Fibroblast of peridontal ligament (primary cell): ENCODE measurements at regions not wholly inside any gene's neighbourhood (a gene's known extent, or its start where the extent isn't known, plus 50 kb on each side); places are given as distances from the start of the nearest gene placed in this dataset.
"Not testable (repeated sequence)": the region's sequence is repeated elsewhere in the genome, so short reads cannot be mapped to it uniquely, and the experiment has no call there.

Experiments
- DNase-seq: peaks from one replicate; pipeline ENCODE4 v3.0.0-alpha.2; 2010; ENCODE audit errors: extremely low read depth

DNA sequence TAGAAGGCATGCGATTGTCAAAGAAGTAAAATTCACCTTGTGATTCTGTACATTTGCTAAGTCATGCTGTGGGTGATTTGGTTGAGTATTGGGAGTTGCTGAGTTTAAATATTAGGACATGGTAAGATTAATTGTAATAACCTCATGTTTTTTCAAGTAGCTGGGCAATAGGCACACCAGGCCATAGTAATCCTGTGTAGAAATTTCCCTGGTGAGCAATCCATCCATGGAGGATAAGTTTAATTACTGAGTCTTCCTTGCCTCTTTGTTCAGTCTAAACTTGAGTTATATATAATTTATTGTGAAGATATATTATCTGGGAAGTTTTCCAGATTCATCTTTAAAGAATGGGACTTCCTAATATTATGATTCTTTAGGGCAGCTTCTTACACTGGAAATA lies 221.1 kb upstream of the NUDT12 start:
- DNase-seq = no peak

DNA sequence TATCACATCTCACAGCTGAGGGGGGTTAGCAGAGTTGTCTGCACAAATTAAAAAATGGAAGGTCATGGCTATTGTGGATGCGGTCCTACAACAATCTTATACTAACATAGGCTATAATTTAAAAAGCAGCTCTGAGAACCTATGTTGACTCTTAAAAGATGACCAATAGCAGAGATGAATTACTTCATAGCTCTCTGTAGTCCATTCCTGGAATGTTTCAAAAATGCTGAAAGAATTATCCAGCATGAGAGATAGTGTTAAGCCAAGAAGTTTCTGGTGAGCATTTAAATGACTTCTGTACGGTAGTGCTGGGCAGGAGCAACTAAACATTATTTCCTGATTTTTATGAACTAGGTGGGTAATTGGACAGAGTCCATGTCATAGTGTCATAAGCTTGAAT lies 218.2 kb upstream of the NUDT12 start:
- DNase-seq = peak; percentile 38

DNA sequence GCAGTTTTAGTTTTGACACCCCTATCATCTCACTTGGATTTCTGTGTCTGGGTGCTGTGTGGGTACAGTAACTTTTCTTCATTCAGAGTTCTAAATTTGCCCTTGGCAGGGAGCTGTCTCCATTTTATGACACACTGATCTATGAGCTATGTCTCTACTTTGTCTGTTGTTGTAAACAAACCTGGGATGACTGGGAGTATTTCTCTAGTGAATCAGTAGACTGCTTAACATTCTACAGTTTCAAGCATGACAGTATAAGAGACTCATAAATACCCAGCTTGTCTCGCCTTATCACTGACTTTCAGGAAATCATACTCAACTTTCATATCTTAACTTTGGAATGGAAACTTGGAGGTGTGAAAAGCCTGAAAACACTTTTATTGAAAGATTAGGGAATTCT lies 212.1 kb upstream of the NUDT12 start:
- DNase-seq = peak; percentile 37

DNA sequence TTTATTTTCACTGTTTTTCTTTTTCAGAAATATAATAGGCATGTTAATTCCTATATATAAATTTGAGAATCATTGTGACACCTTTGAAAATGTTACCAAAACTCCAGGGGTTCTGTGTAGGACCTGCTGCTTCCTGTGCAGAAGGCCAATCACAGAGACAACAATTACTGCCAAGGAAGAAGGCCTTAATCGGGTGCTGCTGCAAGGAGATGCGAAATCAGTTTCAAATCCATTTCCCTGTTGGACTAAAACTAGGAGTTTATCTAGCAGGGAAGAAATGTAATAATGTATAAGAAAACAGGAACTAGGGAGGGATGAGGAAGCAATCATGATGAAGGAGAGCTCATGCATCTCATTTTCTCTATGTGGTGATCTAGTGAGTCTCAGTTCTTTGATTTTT lies 209.7 kb upstream of the NUDT12 start:
- DNase-seq = no peak

DNA sequence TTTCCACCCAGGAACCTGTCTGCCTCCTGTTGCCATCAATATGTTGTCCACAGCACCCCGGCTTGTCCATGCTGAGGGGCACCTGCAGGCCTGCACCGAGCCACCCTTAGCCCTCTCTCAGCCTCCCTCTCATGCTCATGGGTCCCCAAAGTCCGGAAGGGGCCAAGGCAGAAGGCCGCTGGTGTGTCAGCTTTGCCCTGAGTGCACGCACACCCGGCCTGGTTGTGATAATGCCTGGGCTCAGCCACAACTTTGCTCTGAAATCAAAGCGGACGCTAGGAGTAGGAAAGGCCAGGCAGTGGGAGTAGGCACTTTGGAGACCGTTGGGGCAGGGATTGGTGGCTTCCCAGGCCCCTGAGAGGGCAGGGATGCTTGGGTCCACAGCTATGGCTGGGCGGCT lies 201.8 kb upstream of the NUDT12 start:
- no peak for DNase-seq

DNA sequence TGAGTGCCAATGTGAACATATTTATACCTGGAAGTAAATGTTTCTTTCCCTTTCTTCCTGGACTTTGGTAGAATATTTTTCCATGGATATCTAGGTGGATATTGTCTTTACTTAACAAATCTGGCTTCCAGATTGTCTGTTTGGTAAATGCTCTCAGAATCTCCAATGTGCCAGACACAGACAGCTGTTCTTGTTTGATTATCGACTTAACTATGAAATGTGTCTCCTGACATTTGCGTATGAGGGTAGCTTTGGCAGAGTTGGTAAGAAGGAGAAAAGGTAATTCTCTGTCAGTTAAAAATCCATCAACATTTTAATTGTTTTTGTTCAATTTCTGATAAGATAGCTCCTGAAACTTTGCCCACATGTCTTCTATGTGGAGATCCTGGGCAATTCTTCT lies 196.4 kb upstream of the NUDT12 start:
- DNase-seq = no peak

DNA sequence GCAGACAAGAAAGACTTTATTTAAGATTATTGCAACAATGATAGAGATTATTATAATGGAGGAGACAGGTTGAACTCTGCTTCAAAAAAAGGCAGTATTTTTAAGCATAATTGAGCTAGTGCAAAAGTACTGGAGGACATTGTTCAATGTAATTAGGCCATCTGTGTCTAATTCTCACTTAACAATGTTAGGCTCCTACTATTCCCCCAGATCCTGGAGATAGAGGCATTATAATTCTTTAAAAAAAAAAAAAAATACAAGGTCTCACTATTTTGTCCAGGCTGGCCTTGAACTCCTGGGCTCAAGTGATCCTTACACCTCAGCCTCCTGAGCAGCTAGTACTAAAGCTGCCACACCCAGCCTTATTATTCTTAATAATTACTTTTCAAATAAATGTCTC lies 193.4 kb upstream of the NUDT12 start:
- no peak for DNase-seq

DNA sequence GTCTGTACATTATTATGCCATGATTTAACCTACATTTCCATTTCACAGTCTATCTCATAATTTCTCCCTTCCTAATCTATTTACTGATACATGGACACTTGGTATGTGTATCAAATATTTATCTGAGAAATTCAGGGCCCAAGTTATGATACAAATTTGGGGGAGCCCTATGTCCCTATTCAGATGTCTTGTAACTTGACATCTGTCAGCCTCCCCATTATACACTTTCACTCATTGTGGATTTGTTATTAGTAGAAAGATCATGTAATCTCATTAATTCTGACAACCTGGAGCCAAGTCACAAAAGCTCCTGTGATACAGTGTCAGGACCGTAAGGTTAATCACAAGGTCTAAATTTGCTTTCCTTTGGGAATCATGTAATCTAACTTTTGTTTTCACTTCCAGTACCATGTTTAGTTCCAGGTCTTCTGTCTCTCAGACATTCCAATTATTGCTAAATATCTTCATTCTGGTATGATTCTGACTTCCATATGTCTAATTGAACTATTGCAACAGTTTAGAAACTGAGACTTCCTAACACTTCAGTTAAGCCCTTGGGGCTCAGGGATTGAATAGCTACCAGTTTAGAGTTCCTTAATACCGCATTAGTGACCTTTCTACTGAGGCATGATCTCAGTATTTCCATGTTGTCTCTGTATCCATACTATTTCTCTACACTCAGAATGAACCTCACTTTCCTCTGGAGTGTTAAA lies 182.9 kb upstream of the NUDT12 start:
- DNase-seq = peak; percentile 57

DNA sequence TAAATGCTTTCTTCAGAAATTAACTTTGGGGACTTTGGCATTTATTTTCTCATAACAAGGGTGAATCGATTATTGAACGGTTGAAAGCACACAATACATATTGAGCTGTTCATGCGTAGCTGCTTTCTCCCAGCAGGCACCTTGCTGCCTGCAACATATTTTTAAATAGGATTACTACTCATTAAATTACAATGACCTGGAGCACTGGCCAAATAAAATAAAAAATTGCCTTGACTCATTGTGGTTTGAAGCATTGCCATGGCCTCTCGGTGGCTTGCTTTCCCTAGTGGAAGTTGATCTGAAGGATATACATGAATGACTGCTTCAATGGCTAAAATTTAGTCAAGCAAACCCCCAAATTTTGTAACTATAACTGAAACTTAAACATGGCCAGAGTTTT lies 181.6 kb upstream of the NUDT12 start:
- DNase-seq = peak; percentile 89

DNA sequence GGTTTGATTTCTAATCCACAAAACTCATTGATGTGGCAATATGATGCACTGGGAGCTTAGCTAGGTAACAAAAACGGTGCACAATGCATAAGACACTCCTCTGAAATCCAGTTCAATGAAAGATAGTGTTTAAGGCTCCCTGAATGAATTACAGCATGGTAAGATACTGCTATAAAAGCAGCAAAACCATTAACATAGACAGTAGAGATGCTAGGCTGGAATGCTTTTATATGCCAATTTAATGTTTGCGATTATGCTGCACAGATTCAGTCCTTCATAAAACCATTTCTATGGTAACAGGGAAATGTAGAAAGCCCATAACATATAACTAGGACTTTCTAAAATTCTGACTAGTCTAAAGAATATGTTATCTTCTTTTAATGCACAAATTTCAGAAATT lies 180.8 kb upstream of the NUDT12 start:
- no peak for DNase-seq

DNA sequence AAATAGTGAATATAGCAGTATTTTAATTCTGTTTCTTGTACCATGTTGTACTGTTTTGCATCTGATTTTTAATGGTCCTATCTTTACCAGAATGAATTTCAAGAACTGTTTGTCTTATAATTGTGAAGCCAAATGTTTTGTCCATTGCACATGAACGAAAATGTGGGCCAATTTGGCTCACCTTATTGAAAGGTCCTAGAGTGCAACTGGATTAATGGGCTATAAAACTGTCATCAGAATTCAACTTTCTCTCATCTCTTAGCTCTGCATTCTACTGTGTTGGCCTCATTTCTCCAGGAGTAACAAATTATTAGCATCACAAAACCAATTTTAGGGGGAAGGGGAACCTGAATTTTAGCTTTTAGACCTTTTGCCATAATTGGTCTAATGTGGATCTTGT lies 179.4 kb upstream of the NUDT12 start:
- no peak for DNase-seq

DNA sequence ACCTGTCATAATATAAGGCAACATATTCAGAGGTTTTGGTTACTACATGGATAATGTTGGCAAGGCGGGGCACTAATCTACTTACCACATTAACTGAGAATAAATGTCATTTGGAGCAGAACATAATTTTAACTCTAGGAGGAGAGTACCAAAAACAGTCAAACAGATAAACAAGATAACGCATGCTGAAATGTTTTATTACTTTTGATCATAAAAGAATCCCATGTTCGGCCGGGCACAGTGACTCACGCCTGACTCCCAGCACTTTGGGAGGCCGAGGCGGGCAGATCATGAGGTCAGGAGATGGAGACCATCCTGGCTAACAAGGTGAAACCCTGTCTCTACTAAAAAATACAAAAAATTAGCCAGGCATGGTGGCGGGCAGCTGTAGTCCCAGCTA lies 173.8 kb upstream of the NUDT12 start:
- not testable (repeated sequence) for DNase-seq

DNA sequence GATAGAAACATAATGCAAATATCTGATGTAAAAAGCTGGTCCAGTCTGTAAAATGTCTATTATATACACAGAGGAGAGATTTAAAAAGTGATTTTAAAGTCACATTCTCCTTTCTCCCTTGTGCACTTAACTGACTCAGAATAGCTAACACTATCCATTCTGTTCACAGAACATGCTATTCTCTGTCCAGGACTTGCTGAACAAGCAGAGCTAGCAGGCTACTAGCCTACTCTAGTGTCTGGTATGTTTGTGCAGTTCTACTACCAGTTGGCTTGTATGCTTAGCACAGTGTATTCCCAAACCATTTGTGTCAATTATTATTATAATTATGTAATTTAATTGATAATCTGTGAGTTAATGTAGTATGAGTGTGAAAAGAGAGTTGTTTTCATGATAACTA lies 161.7 kb upstream of the NUDT12 start:
- DNase-seq = no peak

DNA sequence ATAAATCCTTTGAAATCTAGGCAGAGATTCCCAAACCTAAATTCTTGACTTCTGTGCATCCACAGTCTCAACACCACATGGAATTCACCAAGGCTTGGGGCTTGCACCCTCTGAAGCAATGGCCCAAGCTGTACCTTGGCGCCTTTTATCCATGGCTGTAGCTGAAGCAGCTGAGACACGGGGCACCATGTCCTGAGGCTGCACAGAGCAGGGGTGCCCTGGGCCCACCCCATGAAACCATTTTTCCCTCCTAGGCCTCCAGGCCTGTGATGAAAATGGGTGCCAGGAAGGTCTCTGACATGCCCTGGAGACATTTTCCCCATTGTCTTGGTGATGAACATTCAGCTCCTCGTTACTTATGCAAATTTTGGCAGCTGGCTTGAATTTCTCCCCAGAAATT lies 158.6 kb upstream of the NUDT12 start:
- DNase-seq = no peak

DNA sequence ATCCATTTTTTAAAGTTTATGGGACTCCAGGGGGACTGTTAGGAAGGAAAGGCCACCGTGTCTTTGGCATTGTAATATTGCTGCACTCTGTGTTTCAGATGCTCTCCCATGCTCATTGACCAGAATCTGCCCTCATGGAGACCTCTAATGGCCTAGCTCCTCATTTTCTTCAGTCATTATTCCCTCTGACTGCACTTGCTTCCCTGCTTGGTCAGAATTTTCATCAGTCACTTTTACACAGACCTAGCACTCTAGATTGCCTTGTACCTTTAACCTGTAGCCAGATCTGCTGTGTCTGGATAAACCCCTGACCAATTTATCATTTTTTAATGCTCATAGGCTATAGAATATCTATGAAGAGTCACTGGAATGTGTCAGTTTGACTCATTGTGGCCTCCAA lies 155.5 kb upstream of the NUDT12 start:
- no peak for DNase-seq

DNA sequence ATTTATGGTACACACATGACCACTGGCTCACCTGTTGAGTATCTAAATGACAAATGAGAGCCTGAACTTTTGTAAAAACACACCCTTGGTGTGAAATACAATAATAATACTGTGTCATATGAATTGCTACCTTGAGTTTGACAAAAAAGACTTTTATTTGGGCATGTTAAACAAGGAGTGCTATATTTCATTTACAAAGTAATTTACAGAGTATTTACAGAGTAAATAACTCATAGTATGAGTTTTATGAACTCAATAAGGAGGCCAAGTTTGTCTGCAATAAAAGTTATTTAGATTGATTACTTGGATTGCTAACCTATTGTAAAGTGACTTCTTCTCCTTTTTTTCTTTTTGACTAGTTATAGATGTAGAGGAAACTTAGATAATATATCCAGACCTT lies 146.0 kb upstream of the NUDT12 start:
- no peak for DNase-seq

DNA sequence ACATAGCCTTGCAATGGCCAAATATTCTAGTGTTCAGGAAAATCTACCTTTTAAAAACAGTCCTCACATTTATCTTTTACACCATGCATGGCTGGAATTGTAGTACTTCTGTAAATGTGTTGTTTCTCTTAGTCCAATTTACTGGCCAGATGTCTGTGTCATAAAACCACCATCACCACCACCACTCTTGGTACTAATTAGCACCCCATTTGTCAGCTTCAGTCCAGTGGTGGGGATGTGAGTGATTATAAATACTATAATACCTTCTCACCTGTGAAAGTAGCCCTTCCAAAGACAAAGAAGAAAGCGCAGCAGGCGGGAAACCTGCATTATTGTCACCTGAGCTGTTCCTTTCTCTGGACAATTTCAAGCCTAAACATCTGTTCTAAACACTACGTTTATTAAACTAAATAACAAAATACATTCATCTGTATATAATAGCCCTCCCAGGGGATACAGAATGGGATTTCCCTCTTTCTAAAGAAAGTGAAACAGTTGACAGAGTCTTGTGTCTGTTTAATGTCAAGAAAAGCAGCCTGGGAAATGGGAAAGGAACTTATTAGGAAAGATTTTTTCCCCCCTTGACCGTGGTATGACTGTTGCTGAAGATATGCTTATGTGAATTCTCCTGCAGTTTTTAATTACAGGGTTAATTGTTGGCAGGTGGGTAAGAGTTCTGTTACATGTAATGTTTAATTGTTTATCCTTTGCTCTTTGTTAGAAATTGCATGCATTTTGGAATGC lies 144.5 kb upstream of the NUDT12 start:
- DNase-seq = peak; percentile 53

DNA sequence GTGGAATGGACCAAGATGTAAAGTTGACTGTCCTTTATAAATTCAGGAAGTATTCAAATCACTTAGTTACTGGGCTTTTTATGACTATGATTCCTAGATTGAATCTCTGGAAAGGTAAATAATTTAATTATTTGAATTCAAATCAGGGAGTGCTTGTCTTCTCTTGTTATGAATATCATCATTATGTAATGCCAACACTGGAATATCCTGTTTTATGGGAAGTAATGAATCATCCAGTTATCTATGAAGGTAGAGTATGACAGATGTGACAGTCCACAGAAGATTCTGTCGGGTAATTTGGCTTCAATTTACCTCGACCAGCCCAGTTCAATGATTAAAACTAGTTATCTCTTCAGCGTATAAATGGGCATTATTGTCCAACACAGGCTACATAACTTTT lies 141.0 kb upstream of the NUDT12 start:
- DNase-seq = no peak

DNA sequence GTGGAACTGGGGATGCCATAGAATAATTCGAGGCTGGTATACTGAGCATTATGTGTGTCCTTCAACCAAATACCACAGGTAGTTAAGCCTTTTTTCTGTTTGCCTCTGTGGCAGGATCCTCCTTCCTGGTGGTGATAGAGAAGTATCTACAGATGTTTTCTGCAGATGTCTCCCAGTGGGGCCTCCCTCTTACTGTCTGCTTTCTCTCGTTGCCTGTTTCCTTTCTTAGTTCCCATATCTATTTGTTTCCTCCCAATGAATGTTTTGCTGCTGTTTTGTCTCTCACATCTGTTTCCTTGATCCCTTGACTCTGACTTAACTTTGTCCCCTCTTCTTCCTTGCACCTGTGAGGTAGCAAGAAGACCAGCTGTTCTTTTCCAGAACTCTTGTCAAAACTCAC lies 130.9 kb upstream of the NUDT12 start:
- DNase-seq = no peak

DNA sequence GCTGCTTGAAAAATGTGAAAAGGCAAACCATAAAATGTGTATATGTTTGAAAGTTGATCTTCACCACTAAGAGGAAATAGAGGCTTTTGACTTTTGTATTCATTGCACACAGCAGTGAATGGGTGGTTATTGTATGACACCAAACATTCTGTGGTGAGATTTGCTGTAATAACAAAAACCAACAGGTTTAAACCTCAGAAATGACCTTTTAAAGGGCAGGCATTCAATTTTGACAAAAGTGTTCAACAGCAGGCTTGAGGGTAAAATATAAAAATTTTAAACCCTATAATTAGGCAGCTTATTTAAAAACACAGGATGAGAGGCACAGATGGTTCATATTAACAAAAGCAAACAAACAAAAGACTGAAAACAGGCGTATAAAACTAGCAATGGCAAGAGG lies 128.1 kb upstream of the NUDT12 start:
- DNase-seq = peak; percentile 25

DNA sequence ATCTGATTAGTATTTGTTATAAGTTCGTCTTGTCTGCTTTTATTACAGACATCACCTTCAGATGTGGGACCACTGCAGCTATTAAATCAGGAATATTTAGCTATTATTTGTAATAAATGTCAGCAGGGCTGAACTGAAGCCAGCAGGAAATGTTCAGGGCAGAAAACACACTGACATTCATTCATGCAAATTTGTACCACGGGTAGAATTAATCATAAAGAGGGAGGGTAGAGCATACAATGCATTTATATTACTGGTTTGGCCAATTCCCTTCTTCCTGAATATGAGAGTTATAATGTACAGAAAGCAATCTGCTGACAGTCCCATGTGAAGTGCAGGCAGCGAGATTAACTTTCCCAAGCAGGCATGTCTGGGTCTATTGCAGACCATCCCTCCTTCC lies 117.3 kb upstream of the NUDT12 start:
- DNase-seq = no peak

DNA sequence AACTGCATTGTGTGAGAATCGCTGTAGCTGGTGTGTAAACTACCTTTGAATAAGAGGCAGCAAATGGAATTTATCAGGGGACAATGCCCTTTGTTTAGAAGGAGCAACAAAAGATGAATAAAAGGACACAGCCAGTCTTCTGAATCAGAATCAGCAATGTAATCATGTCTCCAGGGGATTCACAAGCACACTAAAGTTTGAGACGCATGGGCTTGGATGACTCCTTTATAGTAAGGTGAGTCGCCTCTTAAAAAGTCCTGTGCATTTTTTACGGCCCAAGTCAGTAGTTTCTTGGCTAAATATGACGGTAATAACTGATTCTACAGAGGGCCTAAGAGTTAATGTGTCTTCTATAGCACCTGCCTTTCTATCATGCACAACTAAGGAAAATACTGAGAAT lies 113.6 kb upstream of the NUDT12 start:
- DNase-seq = peak; percentile 70

DNA sequence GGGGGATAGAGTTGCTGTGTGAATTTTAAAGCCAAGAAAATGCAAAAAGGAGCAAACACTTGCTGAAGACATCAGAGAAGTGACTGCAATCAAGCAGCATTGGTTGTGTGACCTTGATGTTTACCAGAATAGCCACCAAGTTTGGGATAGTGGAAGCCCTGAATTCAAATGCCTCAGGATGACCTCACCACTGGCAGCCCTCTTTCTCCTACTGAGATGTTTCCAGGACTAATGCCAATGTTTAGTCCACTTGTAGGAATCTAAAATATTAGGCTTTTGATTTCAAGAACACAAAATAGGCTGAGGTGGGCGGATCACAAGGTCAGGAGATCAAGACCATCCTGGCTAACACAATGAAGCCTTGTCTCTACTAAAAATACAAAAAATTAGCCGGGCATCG lies 112.2 kb upstream of the NUDT12 start:
- peak; percentile 74 for DNase-seq

DNA sequence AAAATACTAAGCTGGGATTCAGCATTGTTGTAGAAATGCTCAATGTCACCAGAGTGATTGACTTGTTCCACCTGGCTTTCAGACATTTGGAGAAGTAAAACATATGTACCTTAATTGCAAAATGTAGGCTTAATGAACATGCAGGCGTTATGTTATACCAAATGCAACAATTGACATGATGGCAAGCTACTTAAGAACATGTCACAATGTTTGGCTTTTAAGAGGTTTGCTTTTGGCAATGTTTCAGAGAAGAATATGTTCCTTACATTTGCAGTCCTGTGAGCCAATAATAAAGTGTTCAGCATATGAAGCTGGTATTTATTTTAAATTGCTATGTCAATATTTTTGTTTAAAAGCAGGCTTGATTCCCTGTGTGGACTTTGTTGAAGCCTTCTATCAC lies 111.7 kb upstream of the NUDT12 start:
- DNase-seq = peak; percentile 18
